Stromal cell of bone marrow (primary cell): ENCODE measurements at regions not wholly inside any gene's neighbourhood (a gene's known extent, or its start where the extent isn't known, plus 50 kb on each side); places are given as distances from the start of the nearest gene placed in this dataset.

Source experiments
- DNase-seq: peaks from one replicate; pipeline ENCODE4 v3.0.0-alpha.2; 2012; ENCODE audit warnings: low read depth

DNA sequence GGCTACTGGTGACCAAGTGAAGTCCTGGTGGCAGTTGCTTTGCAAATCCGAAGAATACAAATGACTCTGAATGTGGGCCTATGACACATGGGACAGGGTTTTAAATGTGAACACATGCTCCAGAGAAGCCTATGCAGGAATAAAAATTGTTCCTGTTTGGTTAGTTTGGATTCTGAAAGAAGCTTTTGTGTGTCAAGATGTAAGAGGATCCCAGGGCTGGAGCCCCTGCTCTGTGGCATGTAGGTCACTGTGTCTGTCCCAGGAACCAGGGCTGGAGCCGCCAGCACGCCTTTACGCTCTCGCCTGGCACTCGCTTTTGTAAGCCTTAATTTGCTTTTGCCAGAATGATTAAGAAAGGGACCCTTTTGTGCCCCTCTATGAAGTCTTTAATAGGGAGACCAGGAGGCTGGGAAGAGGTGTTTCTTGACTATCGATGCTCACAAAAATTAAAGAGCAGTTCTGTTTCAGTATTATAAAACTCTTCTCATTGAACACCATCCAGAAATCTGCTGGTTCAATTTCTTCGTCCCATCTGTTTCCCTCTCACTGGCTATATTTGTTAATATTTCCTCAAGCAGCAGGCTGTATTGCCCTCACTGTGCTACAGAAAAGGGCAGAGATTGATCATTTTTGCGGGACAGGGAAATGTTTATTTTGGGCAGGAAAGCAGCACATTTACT, 532.7 kb upstream of the POU3F3 start:
- DNase-seq, result no peak

DNA sequence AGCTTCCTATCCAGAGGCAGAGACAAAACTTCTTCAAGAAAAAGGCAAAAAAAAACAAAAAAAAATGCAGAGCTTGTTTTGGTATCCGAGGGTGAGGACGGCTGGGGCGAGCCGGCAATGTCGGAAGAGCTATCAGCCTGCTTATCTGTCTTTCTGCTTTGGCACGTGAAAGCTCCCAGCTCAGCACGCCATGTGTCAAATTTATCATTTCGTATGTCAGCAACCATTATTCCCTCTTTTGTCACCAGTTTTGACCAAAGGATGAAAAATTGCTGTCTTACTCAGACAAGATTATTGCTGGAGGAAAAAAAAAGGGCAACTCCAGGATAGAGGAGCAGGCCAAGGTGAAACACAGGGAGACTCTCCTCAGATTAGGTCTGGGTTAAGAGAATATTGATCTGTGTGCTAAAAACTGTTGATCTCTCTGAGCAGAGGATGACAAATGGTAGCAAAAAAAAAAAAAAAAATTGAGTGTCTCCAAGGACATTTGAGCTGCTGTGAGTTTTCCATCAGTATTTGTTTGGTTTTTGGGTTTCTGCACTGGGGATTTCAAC, 532.0 kb upstream of the POU3F3 start:
- no peak for DNase-seq

DNA sequence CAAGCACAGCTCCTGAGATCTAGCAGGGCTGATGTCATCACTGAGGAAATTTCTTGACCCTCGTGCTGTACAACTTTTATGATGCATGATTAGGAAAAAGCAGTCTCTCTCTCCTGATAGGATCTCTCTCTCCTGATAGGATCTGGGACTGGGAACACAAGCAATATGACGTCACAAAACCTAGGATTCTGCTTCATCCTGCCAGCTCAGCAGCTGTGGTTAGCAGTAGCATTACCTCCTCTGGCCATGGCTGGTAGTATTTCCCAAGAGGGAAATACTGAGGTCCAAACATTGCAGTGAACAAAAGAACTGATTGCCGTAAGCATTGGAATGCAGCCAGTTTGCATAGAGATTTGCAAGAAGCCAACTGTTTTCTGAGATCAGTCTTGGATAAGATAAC, 521.2 kb upstream of the POU3F3 start:
- no peak for DNase-seq

DNA sequence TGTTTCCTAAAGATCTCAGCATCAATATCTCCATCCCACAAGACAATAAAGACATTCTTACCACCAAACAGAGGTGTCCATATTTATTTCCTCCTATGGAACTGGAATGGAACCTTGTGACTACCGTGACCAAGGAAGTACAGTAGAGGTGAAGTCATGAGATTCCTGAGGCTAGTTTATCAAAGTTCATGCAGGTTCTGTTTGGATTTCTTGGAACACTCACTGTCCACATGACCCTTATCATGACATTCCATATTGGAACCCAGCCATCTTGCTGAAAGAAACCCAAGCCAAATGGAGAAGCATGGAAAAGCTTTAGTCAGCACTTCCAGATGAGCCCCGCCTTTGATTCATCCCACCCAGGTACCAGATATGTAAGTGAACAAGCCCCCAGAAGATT, 516.0 kb upstream of the POU3F3 start:
- DNase-seq, result no peak

DNA sequence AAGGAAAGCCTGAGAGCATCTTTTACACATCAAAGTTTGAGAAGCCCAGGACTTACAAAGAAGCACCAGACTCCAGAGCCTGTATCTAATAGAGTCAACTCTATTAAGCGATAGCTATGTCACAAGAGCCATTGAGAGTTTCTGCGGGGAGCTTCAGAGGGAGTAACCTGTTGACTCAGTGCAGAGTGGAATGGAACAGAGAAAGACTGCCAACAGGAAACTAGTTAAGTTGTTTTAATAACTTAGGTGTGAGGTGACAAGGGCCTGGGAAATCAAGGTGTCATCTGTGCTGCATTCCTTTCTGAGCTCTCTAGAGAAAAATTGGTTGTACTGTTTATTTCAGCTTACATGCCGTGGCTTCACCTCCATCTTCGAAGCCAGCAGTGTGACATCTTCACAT, 513.8 kb upstream of the POU3F3 start:
- DNase-seq, result no peak

DNA sequence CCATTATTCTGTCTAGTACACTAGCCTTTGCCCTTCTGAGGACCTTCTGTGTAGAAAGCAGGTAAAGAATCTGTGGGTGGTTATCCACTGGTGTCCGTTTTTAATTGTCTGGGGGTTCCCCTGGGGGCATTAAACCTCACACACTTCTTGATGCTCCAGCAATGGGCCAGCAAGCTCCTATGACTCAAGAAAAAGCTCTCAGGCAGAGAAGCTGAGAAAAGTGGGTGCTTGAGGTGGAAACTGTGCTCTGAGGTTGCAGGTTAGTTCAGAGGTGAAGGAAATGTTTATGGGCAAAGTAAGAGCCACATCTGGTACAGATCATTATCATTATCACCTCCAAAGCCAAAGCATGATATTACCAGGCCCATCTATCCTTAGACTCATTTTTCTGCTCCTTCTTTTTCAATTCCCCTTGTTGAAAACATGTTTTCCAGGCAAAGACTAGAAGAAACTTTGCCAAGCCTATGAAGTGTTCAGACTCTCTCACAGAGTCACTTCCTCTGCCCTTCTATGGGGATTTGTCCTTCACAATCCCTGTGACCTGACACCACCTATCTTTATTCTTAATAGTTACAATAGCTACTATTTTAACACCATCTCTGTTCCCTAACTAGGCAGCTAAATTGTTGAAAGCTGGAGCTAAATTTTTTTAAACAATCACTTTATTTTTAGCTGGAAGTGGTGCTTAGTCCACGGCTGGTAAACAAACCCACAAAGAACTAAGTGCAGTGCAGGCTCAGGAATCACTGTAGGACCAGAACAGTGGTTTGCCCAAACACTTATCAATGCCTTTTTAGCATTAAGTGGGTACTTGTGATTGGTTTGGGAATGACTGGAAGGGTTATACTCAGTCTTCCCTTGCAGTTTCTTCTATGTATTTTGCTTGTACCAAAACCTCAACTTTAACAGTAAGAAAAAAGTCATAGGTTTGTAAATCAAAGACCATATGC, 512.8 kb upstream of the POU3F3 start:
- DNase-seq, result no peak

DNA sequence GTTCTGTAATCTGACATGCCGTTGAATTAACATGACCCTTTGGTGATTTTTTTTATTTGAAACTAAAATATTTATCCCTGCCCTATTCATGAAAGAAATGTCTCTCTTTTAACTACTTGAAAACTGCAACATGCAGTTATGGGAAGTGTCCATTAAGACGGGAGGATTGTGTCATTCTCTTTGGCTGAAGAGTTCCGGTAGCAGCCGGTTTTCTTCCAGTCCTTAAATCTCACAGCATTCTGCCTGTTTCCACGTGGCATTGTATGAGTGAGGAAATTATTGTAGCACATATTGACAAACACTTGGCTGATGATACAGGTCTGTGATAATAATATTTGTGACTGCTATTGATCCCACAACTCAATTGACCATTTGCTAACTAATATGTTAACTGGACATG, 509.6 kb upstream of the POU3F3 start:
- DNase-seq, result no peak

DNA sequence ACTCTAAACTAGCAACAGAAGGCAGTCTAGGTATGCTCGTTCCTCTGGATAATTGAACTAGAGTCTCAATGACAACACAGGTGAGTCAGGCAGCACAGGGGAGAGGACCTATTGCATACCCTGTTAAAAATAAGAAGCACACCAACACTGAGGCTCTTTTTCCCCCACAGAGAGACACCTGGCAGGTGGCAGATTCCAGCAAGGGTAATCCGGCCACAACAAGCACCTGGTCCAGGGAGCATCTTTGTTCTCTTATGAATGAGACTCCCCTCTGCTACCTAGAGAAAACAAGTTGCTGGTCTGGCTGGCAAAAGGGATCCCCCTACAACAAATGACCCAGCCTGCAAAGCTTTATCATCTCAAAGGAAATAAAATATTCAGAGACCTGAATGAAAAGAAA, 508.9 kb upstream of the POU3F3 start:
- no peak for DNase-seq

DNA sequence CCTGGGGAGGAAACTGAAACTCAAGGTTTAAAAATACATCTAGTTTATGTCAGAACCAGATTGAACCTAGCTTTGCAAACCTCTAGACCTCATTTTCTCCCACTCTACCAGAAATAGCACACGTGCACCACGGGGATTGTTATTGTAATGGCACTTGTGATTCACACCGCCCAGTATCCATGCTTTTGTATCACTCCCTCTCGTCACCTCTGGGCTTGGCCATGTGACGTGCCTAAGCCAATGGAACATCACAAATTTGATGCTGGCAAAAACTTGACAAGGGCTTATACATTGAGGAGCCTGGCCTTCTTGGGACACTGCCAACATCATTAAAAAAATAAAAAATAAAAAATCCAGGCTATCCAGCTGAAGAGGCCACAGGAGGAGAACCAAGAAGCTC, 495.8 kb upstream of the POU3F3 start:
- DNase-seq, result no peak

DNA sequence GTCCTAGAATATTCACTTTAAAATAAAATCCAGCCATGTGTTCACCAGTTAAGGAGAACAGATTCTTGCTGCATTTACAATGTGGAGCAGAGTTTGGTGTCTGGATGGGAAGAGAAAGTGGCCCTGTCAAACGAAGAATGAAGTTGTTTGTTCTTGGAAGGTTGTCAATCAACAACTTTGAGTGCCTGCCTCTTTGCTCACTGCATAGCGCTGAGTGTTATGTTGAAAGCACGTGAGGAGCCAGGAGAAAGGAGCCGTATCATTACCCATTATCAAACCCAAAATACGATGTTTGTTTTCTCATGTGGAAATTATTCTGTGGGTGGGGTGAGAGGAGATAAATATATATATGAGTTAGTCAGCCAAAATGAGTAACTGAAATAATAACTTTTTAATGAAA, 492.5 kb upstream of the POU3F3 start:
- DNase-seq, result no peak

DNA sequence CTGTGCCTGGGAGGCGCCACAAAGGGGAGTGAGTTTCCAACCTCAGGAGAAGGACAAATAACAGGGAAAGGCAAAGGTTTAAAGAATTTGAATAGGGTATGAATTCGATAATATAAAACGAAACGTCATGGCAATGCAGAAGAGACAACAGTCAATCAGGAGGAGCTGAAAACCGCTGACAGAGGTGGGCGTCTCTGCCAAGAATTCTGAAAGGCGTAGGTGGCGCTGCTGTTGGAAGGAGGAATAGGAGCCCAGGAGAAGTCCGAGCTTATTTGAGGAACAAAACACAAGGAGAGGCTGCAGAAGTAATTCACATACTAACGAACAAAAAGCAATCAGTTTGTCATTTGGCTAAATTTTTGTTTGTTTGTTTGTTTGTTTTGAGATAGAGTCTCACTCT, 485.8 kb upstream of the POU3F3 start:
- no peak for DNase-seq

DNA sequence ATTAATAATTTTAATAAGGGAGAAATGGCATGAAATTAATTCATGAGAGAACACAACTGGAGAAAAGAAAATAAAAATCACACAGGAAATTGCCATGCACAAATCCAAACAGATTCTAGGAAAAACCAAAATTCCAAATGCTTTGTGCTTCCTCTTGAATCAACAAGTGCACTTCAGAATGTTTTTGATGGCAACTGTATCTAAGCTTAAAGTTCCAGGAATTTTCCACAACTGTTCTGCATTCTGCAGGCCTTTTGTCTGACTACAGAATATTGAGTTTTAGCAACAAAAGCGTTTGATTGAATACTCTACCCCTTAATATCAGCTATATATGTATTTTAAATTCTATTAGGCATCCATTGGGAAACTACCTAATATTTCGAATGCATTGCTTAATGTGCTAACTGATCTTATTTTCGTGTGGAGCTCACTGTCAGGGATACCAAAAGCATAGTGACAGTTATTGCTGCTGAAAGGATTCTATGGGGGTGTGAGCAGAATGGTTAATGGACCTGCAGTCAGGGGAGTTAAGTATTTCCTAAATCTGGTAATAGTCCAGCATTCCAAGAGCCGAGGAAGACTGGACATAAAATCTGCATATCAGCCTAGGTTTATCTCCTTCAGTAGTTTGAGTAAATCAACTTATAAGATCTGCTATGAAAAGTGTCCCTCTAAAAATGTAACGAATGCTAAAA, 482.7 kb upstream of the POU3F3 start:
- no peak for DNase-seq

DNA sequence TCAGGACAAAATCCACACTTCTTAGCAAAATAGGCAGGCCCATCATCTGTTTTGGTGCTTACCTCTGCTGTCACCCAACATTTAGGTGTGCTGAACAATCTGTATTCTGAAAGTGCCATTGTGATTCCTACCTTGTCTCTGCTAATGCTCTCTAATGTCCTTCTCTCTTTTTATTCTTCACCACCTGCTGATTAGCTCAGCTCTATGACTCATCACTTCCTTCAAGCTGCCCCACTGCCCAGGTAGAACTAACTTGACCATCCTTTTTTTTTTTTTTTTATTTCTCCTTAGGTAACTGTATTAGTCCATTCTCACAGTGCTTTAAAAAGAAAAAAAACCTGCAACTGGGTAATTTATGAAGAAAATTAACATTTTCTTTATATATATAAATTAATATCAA, 478.7 kb upstream of the POU3F3 start:
- DNase-seq, result no peak

DNA sequence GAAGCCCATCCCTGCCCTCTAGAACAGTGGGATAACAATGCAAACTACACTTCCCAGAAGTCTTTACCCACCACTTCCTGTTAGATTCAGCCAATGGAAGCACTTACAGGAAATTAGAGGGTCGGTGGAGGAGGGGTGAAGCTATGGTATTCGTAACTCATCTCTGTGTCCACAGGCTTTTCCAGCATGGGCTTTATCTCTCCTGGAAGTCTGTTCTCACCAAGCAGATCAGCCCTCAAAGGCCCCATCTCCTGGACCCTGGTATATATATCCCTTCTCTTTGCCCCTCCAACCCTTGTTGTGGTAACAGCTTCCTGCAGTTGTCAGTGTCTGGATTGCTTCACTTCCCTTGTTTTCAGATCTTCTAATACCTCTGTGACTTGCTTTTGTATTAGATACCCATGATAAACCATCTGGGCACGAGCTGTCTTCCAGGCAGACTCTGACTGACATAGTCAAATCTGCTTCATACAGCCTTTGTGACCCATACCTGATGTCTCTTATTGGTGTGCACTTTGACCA, 475.0 kb upstream of the POU3F3 start:
- no peak for DNase-seq

DNA sequence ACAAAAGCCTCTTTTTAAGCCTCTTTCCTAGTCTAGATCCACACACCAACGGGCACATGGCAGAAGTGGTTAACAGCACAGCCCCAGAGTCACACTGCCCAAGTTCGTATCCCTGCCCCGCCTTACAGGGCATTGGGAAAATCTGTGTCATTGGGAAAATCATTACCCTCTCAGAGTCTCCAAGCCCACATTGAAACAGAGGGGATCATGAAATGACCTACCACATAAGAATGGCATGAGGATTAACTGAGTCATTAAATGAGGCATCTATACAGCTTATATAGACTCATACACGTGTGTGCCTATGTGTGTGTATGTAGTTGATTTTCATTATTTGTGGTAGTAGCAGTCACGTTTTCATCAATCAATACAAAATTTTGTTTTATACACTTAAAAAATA, 469.0 kb upstream of the POU3F3 start:
- DNase-seq, result no peak

DNA sequence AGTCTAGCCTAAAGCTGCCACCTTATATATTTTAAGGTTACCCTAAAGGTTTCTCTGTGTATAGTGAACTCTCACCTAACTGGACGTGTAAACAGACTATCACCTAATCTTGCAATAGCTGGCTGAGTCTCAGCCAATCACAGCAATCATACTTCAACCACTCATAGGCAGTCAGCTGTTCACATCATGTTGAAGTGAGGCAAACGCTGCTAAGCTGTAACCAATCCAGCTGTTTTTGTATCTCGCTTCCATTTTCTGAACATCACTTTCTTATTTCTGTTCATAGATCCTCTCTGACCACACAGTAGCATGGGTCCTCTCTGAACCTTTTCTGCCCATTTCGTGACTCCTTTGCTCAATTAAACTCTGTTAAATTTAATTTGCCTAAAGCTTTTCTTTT, 468.2 kb upstream of the POU3F3 start:
- no peak for DNase-seq

DNA sequence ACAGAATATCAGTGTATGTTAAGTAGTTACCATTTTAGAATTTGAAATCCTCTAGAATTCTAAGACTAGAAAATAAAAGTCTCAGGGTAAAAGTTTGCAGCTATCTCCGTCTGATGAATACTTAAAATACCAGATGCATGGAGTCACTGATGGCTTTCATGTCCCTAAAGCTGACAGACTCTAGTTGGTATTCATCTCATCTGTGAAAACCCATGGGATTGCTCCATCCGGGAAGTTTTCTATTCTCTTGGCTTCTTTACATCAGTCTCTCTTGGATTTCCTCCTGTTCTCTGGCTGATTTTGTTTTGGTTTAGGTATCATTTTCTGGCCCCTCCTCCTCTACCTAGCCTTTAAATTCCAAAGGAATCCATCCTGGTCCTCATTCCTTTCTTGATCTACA, 465.6 kb upstream of the POU3F3 start:
- no peak for DNase-seq

DNA sequence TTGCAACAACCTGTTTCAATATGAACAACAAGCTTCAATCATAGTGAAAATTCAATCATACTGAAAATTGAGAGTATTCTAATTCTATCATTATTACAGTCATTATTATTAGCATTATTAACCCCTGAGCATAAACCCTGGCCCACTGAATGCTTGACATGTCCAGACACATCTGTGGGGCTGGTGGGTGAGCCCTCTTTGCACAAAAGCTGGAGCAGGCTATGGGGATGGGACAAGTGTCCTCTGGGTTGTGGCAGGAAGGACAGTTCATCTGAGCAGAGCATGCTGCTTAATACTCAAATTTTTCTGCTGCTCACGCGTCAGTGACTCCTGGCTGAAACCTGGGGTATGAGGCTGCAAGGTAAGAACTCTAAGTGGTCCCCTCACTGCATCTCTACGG, 451.1 kb upstream of the POU3F3 start:
- DNase-seq, result no peak

DNA sequence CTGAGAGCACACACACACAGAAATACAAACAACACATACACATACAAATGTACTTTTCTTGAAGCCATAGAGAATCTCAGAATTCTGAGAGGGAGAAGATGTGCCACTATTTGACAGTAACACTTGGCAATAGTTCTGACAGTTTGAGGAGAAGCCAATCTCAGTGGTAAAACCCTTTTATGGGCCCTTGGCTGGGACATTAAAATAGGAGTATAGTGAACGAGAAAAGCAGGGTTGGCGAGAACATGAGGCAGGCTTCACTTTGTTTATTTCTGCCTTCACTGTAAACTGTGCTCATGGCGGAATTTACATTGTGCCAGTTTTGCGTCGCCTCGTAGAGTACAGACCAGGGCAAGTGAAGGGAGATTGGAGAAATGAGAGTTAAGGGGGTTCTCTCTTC, 449.4 kb upstream of the POU3F3 start:
- DNase-seq, result no peak

DNA sequence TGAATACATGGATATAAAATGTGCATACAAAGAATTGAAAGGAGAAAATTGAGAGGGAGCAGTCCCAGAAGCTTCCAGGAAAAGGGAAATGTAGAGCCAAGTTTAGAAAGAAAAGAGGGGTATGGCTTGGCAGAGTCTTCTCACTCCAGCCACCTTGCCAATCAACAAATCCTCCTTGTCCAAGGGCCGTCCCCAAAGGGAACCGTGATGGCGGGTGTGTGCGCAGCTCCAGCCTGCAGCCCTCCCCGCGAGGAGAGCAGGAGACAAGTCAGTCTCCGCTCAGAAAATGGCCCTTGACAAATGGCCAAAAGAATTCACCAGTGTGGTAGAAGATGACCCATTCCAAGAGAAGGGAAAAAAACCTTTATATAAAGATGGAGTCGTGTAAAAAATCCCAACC, 448.3 kb upstream of the POU3F3 start:
- no peak for DNase-seq

DNA sequence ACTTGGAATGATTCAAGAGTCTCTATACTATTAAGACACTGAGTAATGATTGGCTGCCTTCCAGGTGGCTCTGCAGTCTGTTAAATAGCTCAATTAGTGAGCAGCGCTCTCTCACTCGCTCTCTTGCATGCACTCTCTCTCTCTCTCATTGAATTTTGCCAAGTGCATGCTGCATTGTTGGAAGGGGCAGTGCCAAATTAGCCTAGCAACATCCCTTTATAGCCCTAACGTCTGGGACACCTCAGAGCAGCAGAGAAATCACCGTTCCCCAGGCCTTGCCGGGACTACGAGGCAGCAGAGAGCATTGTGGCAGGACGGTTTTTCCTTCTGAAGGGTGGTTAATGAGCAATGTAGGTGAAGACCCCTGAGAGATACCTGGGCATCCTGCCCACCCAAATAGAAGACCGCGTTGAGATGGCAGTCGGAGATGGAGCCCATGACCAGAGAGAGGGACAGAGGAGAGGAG, 447.6 kb upstream of the POU3F3 start:
- DNase-seq, result no peak

DNA sequence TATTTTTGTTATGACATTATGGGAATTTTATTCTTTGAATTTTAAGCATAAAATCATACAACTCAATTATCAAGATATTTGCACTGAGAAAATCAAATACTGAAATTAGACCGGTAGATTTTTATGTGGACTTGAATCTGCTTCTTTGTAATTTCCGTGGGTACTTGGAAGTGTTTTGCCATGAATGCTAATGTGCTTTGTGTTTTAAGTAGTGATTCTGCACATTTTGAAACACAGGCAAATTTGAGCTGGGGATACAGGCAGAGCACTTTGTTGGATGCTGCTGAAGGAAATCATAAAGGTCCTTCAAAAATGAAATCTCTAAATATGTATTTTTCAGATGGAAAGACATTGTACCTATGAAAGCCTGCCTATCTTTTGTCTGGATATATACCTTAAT, 446.3 kb upstream of the POU3F3 start:
- no peak for DNase-seq
